Cerebellar cortex (tissue), 1 donor: ENCODE measurements at regions not wholly inside any gene's neighbourhood (a gene's known extent, or its start where the extent isn't known, plus 50 kb on each side); places are given as distances from the start of the nearest gene placed in this dataset.

ENCODE experiments used
- DNase-seq: peaks from one replicate; pipeline ENCODE4 v3.0.0-alpha.2; 2015; ENCODE audit warnings: low spot score

DNA sequence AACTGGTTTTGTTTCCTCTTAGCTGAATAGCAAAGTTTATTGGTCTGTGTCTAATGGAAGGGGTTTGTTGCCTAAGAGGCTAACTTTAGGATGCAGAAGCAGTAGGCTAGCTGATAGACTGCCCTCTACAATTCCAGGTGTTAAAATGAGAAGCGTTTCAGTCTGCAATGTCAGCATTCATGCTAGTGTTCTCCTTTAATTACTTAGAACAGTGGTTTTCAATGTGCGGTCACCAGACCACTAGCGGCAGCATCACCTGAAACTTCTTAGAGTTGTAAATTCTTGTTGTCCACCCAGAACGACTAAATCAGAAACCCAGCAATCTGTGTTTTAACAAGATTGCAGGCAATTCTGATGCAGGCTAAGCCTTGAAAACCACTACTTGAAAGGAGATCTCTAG lies 392.9 kb downstream of the IPMK start:
- no peak for DNase-seq

DNA sequence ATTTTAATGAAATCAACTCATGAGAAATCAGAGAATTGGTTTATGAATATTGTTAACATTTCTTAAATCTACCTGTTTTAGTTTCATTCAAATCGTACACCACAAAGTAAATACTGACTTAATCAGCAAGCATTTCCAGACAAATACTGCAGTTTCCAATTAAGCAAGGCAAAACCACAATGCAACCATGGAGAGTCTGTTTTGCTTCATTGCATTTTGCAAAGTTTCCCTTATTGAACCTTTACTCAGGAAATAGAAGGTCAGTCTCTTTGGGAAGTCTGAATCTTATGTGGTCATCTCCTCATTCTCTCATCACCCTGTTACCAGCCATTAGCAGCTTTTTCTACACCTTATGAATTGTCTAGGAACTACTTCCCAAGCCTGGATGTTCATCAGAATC lies 400.5 kb downstream of the IPMK start:
- DNase-seq = no peak

DNA sequence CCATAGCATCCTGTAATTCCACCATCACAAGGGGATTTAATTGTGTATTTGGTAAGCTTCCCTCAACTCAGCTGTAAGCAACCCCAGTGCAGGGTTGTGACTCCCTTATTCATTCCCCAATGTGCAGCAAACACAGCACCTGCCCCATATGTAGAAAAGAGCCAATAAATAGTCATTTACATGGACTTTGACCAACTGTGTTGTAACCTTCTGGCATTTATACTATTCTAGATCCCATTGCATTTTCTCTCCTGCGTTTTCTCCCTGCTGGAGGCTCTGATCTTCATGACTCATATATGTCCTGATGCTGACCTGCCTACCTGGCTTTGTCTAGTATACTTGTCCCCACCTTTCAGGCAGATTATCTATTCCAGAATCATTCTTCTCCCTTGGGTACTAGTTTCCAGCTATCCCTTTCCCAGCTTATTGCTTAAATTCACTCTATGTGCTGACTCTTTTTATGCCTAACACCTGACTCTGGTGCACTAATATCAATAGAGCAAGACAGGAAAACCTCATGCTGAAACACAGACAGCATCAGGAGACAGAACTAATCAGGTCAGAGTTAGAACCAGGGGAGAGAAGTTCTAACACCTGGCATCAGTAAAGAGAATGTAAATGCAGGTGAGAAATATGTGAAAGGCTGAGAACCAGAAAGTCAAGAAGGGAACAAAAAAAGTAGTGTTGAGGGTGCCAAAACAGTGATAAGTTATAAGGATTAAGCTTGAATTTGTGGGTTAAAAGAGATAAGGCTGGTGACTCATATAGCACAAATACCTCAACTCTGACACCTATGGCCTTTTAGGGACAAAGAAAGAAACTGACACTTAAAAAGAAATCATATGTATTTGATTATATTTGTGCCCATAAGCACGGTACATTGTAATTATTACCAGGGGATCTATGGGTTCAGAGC lies 402.7 kb downstream of the IPMK start:
- no peak for DNase-seq

DNA sequence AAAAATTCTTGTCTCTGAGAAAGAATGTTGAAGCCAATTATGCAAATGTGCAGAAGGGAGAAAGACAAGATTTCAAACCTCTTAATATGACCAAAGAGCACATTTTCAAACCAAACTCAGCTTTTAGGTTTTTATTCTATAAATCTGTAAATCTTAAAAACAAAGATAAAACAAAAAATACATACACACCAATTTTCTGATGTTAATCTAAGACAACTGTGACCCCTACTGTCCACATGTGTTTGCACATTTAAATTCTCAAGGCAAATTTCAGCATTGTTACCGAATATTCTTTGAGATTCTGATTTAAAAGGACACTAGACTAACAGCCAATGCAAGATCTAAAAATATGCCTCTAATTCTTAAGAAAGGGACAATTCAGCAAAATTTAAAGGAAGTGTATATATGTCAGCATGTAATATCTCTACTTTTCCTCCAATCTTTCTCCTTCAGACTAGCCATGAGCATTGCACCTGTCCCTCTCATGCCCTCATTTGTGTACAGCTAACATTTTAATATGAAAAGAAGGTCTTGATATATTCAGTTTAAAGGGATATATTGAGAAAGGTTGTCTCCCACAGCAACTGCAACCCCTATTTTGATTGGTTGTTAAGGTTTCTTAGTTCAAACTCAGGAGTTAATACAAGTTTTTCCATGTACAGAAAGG lies 417.9 kb downstream of the IPMK start:
- DNase-seq = no peak

DNA sequence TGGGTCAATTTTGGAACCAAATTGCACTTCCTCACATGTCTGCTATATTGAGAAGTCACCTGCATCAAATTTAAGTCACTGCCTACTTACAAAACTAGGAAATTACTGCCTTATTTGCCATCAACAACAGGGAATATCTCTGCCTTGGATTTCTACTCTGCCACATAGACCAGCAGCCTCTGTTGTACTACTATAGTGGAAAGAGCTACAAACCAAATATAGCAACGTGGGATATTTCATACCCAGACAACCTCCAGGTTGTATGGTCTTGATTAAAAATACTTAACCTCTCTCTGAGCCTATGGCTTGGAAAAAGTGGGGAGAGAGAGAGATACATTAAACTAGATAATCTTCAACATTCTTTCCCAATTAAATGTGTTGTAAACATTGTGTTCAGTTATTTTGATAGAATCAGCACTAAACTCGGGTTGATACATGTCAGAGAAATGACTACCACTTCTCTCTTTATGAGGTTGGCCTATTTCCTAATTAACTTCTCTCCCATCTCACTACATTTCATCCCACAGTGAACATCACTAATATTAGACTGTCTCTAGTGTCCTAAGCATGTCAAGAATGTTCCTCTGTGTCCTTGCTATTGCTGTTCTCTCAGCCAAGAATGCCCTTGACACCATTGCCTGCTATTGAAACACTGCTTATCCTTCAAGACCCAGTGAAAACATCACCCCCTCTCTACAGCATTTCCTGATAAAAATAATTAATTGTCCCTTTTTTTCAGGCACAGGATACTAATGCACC lies 421.2 kb downstream of the IPMK start:
- DNase-seq = no peak

DNA sequence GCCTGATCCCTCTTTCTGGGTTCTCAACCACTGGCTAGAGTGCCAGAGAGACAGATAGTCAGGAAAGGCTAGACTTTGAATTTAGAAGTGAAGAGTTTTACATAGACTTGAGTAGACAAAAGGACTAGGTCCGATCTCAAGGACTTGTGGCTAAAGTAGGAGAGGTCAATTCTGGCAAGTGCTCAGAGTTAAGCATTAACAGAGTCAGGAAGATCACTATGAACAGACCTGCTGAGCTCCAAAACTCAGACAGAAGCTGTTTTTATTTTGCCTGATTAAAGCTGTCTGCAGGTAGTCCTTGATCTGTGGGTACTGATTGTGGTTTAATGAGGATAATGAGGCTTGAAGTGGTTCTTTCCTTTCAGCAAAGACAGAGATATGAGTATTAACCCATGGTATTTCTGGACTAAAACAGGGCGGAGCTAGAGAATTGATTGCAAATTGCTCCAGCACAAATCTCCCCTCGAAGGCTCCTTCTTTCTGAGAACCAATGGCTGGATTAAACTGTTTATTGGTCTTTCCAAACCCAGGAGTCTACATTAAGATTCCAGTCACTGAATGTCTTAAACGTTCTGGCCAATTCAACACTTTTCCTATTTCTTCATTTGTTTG lies 423.2 kb downstream of the IPMK start:
- no peak for DNase-seq

DNA sequence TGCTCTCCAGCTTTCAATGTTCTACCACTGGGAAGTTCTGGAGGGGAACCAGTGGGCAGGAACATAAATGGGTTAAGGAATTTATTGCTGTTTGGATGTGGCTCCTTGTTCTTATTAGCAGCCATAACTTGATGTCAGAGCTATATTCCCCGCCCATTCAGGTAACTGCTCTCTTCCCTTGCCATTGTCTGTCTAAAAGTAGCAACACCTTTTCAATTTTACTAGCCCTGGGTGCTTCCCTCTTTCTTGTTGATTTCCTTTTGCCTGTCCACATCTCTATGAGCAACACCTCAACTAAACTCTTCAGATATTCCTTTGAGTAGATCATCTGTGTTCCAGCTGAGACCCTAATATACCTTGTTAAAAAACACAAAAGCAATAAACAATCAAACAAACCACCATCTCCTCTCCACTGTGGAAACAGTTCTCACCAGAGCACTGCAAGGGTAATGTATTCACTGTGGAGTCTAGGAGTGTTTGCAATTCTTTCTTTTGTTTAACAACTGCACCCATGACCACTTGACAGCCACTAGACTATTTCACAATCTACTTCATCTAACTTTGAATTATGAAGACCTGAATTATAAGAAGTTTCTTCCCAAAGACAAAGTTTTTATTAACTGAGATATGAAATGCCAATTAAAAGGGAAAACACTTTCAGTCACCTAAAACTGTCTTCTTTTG lies 436.7 kb downstream of the IPMK start:
- no peak for DNase-seq

DNA sequence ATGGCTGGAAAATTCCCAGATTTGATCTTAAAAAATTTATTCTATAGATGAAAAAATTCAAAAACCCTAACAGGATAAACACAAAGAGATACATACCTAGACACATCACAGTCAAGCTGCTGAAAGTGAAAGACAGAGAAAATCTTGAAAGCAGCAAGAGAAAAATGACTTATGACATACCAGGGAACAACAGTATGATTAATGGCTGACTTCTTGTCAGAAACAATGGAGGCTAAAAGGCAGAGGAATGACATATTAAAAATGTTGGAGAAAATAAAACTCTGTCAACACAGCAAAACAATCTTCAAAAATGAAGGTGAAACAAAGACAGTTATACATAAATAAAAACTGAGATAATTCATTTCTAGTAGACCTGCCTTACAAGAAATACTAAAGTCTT lies 442.7 kb downstream of the IPMK start:
- DNase-seq = no peak

DNA sequence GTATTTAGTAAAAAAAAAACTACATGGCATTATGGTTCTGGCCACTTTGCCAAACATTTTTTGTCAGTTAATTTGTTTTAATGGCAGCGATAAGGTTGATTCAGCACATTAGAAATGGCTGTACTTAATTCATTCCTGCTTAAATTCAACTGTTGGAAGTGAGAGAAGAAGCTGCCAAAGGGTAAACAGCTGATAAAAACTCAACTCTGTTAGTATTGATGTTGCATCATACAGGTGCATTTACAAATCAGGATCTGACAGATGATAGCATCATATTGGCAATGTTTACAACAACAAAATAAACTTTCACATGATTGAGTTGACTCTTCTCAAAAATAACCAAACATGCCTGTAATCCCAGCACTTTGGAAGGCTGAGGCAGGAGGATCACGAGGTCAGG lies 444.3 kb downstream of the IPMK start:
- no peak for DNase-seq

DNA sequence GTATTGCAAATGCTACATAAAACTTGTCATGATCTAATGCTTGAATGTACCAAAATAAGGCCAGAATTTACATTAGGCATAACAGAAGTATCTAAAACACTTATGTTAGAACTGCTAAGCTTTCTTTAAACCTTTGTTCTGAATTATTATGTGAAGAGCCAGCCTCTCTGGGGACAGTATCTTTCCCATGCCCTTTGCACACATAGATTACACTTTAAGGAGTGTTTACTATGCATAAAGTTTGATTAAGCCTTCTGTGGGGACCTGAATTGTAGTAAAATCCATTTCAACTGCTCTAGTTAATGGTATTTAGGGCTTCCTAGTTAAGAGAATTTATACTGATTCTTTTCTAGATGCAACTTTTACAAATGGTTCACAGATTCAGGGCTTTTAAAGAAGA lies 444.7 kb downstream of the IPMK start:
- no peak for DNase-seq

DNA sequence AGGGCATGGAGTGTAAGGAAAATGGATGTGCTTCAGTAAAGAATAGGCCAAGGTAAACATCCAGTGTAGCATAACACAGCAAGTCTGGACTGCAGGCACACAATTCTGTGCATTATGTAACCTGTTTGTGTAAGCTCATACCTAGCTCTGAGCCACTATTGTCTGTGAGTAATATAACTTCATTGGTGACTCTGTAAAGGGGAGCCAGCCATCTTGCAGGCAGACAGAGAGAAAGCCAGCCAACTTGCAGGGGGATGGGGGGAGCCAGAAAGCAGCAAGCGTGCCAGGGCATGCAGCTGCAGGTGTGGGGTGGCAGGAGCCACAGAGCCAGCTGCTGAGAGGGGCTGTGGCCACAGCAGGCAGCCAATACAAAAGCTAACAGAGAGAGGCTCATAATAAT lies 449.2 kb downstream of the IPMK start:
- DNase-seq = no peak

DNA sequence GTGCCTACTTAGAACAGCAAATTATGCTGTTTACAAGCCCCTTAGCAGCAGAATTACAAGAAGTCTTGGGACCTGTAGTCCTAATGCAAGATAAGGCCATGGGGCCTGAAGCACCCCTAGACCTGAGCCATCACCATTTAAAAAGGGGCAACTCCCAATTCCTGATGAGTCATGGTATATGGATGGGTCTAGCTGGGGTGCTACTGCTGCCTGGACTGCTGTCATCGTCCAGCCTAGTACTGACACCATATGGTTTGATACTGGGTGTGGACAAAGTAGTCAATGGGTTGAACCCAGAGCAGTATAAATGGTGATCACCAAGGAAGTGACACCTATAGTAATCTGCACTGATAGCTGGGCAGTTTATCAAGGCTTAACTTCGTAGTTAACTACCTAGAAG lies 450.0 kb downstream of the IPMK start:
- DNase-seq = no peak

DNA sequence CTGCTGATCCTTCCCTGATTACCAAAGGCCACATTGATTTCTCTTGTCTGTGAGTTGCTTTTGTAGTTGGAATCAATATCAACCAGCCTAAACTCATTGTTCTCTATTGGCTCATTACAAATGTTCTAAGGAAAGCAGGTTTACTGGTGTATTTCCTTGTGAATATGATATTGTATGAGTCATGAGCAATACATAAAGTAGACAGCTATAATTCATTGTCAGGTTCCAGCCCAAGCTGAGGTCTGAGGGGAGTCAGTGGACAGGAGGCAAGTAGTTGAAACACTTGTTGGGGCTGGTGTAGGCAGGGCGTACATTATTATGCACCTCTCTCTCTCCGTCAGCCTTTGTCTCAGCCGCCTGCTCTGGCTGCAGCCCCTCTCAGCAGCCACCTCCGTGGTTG lies 451.7 kb downstream of the IPMK start:
- no peak for DNase-seq

DNA sequence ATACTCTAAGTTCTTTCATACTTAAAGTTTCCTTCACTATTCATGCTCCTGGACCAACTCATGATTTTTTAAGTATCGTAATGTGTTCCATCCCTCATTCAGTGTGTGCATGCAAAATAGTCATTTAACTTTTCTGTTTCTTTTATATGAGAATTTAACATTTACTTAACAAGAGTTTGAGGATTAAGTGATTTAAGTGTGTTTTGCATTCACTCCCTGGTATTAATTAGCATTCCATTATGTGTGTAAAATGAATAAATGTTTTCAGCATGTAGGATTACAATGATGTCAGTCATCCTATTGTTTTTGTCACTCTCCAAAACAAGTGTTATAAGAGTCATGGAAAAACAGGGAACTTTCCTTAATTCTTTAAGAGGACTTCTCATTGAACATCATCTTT lies 457.7 kb downstream of the IPMK start:
- no peak for DNase-seq

DNA sequence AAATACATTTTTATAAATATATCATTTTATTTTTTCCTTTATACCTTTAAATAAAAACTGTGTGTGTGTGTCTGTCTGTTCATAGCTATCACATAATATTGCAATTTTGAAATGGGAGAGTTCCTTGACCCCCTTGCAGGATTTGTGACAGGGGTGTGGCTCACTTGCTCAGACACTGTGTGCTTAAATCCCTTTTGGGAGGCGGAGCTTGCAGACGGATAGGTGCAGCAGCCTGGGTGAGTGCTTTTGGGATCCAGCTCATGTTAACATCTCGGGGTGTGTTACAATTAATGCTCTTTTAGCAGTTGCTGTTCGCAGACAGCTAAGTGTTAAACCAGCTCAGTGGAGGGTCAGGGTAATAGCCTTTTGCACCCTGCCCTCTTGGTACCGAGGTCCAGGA lies 459.8 kb downstream of the IPMK start:
- DNase-seq = no peak

DNA sequence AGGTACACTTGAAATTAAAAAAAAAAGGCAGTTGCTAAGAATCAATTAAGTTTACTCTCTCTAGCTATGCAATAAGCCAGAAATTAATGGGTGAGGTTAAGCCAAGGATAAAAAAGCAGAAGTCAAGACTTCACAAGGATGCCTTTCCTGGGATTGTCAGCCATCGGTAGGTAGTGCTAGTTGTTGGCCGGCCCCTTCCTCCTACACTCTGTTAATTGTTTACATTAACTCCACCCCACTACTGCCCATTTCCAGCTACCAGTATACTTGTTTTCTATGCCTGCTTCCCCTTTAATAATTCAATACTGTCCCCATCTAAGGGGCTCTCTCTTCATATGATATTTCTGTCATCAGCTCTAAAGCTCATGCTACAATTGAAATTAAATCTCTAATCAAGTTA lies 461.0 kb downstream of the IPMK start:
- no peak for DNase-seq

DNA sequence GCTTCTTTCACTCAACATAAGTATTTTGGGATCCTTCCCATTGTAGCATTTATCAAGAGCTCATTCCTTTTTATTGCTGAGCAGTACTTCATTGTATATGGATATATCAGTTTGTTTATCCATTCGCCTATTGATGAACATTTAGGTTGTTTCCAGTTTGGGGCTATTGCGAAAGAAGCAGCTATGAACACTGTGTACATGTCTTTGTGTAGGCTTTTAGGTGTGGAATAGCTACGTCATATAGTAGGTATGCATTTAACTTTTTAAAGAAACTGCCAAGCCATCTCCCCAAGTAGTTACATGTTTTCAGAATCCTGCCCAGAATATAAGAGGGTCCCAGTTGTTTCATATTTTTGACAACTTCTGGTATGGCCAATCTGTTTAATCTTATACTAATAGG lies 468.1 kb downstream of the IPMK start:
- DNase-seq = no peak

DNA sequence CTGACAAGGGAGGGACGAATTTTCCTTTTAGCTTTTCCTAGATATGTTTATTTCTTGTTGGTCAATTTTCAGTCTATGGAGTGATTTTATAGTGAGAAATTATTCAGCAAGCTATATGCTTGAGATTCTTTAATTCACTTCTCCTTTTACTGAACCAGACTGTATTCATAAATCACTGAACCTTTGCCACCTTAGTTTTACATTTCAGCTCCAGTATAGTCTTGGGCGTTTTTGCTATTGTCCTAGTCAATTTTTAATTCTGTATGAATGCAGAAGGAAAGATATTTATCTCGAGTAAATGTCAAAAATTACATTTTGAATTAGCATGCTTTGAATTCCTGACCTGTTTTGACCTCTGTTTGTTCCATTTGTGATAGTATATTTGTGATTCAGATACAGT lies 468.9 kb downstream of the IPMK start:
- DNase-seq = no peak

DNA sequence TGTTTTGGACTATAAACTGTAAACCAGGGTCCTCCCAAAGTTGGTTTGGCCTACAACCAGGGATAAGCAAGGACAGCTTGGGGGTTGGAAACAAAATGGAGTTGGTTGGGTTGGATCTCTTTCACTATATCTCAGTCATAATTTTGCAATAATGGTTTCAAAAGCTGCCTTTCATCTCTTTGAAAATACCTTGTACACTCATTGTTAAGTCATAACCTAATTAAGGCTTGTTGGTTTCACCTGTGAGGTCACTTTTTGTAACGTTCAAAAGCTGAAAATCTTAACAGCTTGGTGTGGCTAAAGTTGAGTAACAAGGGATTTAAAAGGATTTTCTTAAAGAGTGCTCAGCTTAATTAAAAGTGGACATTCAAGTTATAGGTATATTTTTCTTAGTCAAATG lies 476.1 kb downstream of the IPMK start:
- no peak for DNase-seq

DNA sequence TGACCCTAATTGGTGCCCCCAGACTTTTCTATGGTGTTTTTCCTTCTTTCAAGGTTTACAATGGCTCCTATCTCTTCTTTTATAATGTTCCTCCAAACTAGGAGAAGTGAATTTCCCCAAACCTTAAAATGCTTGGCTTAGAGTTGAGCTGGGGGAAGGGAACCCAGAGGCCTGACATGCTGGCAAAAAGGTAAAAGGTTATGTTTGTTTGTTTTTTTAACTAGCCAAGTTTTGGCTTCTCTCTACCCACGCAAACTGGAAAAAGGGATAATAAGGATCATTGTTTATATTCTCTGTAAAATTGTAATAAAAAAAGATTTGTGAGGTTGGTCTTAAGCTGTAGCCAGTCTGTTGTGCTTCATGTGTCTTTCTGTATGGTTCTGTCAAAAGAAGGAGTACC lies 477.0 kb downstream of the IPMK start:
- DNase-seq = no peak

DNA sequence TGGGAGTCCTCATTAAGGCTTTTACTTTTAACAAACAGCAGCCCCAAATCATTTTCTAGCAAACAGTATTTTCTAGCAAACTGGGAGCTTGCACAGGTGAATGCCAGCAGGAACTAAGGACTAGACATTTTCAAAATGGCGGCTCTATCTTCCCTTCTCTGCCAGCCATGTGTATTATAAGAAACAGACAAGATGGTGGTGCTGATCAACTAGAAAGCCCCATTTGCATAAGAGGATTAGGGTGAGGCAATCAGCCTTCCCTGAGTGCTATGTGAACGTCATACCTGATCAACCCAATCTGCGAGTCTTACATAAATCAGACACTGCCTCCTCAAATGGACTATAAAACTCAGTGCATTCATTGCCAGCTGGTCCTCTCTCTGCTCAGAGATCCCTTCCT lies 479.6 kb downstream of the IPMK start:
- no peak for DNase-seq
